UCSD-AML1 (cell line): ENCODE measurements at regions not wholly inside any gene's neighbourhood (a gene's known extent, or its start where the extent isn't known, plus 50 kb on each side); places are given as distances from the start of the nearest gene placed in this dataset.

Source experiments
- DNase-seq: peaks from one replicate; lab custom pipeline; 2025; ENCODE audit not compliant: unreplicated experiment; lab: John Stamatoyannopoulos, UW

DNA sequence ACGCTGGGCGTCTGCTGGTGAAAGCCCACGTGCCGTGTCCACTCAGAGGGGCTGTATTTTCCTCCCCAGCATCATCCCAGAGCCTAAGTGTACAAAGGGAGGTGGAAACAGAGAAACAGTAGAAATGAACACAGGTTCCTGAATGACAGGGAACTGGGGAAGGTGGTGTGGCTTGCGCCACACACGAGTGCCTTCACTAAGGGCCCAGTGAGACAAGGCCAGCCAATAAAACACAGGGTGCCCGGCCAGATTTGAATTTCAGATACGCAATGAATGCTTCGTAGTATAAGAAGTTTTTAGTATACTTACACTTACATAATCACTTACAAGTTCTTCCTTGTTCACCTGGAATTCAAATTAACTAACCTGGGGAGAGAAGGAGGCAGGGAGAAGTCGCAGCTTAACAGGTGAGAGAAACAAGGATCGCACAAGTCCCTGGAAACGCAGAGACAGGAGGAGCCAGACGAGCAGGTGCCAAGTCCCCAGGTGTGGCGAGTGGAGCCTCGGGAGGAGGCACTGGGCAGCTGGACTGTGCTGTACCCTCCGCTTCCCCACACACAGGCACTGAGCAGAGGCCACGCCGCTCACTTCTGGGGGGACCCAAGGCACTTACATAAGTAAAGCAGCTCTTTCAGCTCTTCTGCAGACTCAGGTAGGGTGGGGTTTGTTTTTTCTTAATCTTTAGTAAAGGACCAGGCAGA, 105.2 kb upstream of the MGMT start:
- DNase-seq, result no peak

DNA sequence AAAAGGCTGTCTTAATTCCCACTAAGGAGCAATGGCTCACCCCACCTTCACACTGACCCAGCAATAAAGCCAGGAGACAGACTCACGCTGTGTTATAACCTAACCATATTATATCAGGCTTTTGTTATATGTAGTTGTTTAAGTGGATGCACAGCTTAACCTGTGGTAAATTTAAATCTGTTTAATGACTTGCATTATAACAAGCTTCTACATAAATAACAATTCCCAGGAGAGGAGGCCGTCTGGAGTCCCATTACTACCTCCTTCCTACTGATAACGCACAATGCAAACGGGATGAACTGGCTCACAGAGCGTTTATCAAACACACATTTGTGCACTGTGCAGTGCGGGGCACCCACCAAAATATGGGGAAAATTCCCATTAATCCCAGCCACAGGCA, 102.1 kb upstream of the MGMT start:
- DNase-seq, result no peak

DNA sequence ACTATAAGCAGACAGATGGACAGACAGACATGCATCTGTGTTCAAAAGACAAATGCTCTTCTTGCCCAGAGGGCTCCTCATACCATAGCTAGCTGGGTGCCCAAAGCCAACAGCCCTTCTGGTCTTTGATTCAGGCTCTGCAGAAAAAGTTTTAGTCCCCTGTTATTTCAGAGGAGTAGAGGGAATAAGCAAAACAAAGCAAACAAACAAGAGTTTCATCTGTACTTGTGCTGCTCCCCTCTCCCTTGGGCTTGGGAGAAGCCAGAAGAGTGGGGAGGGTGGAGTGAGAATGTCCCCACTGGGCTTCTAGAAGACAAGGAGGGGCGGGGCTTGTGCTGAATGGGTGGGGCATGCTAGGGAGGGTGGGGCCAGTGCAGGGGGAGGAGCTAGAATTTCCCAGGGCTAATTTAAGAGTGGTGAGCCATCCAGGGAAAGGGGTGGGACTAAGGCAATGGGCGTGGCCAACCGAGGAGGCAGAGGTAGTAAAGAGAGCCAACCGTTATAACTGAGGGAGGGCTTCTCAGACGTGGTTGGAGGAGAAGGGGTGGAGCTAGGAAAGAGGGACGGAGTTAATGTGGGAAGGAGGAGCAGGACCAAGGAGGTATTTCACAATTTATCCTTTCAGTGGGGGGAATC, 101.2 kb upstream of the MGMT start:
- DNase-seq, result no peak

- DNase-seq, result no peak
Observed at GRCh38 chr10:129366450-129366849, 100.6 kb upstream of the MGMT start.

- DNase-seq, result no peak
Observed at GRCh38 chr10:129369566-129369965, 97.5 kb upstream of the MGMT start.

GRCh38 chr10:129371541-129371940, 95.5 kb upstream of the MGMT start:
- no peak for DNase-seq

DNA sequence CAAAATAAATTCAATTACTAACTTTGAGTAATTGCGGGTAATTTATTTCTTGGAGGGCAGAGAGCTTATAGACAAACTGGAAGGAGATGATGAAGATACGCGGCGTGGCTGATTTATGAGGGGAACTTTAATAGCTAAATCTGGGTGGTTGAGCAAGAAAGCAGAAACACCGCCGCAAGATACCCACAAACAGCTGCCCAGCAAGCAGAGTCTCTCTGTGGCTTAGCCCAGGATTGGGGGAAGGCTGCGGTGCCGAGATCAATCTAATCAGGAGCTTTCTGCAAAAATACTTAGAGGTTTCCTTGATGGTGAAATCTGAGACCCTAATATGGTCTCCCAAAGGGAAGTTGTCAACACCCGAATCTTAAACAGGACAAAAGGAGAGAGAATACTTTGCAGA, 94.9 kb upstream of the MGMT start:
- DNase-seq, result no peak

DNA sequence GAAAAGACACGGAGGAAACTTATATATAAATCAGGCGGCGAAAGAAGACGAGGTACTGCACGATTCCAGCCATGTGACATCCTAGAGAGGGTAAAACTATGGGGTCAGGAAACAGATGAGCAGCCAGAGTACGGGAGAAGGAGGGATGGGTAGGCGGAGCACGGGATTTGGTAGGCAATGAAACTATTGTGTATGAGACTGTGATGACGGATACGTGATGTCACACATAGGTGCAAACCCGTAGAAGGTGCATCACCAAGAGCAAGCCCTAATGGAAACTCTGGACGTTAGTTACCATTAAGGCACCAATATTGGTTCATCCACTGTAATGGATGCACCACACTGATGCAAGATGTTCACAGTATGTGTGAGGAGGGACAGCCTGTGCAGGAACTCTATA, 93.8 kb upstream of the MGMT start:
- no peak for DNase-seq

DNA sequence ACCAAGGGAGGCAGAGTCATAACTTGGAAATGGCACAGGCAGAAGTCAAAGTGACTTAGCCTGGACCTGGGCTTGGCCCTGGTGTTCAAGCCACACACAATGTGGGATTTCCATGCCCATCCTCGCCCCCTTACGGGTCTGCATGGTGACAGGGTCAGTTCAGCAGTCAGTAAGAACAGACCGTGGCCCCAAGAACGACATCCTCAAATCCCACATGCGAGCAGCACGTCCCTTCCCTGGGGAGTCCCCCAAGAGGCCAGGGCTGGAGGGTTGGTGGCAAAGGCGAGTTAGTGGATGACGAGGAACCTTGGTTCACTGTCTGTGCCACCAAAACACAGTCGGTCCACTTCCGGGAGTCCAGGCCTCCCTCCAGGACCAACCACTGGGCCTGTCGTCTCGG, 93.3 kb upstream of the MGMT start:
- no peak for DNase-seq

GRCh38 chr10:129375171-129375570, 91.9 kb upstream of the MGMT start:
- no peak for DNase-seq

DNA sequence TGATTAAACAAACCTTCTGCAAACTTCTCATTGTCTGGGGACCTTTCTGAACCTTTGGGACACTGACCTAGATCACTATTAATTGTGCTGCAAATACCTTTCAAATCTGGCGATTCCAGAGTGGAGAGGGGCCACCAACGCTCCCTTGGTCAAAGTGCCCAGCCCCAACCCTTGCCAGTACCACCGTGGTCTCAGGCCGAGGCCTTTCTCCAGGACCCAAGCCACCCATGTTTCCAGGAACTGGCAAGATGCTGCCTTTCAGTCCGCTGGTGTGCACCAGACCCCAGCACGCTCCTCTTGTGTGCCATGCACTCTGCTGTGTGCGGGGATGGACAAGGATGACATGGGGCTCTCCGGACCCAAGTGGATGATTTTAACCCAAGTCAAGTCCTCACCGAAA, 91.1 kb upstream of the MGMT start:
- no peak for DNase-seq

DNA sequence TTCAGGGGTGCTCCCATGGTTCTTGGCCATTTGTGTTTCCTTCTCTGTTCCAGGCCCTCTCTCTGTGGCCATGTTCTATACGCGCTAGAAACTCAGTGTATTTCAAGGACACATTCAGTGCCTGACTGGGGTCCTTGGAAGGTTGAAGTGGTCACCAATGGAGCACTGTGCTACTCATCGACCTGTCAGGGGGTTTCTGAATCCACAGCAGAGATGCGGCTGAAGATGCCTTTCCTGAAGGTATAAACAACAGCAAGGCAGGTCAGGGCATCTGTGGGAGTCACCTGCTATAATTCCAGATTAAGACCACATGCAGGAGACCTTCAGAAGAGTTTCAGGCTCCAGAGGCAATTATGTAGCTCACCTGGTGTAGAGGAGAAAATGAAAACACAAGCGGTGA, 86.8 kb upstream of the MGMT start:
- no peak for DNase-seq

DNA sequence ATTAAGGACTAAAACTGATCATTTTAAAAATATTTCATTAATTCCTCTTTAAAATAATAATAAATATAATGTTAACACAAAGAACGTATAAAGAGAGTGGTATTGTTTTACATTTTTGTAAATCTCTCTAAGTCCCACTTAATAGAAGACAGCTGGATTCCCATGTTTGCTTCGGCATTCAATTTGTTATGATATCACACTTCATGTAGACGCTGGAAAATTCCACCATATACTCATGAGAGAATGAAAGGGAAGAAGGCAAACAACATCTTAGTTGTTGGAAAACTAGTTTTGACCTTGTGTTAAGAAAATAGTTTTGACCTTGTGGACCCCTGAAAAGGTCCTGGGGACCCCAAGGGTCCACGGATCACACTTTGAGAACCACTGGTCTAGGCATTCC, 85.3 kb upstream of the MGMT start:
- DNase-seq, result no peak

GRCh38 chr10:129382401-129382800, 84.6 kb upstream of the MGMT start:
- no peak for DNase-seq

- no peak for DNase-seq
Observed at GRCh38 chr10:129383651-129384050, 83.4 kb upstream of the MGMT start.

GRCh38 chr10:129385600-129385999, 81.4 kb upstream of the MGMT start:
- no peak for DNase-seq

GRCh38 chr10:129386415-129387257, 80.4 kb upstream of the MGMT start:
- DNase-seq, result no peak

GRCh38 chr10:129387258-129387525, 79.8 kb upstream of the MGMT start:
- no peak for DNase-seq

- DNase-seq, result no peak
Observed at GRCh38 chr10:129388435-129388834, 78.6 kb upstream of the MGMT start.

GRCh38 chr10:129389194-129389593, 77.8 kb upstream of the MGMT start:
- no peak for DNase-seq

DNA sequence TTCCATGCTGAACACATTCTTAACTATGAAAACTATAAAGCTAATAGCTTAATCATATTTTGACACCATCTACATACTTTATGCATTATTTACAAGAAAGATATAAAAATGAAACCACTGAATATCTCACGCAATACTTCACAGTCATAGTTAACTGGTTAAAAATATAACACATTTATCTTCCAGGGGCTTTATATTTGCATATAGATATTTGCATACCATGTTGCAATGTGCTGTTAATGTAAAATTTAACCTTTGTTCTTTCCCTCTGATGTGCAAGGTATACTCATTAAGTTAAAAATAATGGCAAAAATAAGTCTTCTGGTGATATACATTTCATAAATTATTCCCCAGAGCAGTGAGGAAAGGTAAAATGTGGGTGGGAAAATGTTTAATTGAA, 76.9 kb upstream of the MGMT start:
- no peak for DNase-seq

DNA sequence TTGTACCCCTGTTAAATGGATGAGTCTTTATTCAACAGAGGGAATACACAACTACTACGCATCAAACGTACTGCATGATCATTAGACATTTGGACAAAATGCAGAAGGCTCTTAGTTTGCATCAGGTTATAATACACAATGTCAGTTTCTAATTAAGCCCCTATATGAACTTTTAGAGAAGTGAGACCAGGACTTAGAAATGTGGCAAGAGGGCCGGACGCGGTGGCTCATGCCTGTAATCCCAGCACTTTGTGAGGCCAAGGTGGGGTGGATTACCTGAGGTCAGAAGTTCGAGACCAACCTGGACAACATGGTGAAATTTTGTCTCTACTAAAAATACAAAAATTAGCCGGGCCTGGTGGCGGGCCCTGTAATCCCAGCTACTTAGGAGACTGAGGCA, 76.3 kb upstream of the MGMT start:
- DNase-seq, result no peak
